ENCODE measurements at regions not wholly inside any gene's neighbourhood (a gene's known extent, or its start where the extent isn't known, plus 50 kb on each side); places are given as distances from the start of the nearest gene placed in this dataset.

- no peak for TF ChIP-seq EZH2 (IDR thresholded peaks at IDR 0.05)
- TF ChIP-seq, protein P1, sequence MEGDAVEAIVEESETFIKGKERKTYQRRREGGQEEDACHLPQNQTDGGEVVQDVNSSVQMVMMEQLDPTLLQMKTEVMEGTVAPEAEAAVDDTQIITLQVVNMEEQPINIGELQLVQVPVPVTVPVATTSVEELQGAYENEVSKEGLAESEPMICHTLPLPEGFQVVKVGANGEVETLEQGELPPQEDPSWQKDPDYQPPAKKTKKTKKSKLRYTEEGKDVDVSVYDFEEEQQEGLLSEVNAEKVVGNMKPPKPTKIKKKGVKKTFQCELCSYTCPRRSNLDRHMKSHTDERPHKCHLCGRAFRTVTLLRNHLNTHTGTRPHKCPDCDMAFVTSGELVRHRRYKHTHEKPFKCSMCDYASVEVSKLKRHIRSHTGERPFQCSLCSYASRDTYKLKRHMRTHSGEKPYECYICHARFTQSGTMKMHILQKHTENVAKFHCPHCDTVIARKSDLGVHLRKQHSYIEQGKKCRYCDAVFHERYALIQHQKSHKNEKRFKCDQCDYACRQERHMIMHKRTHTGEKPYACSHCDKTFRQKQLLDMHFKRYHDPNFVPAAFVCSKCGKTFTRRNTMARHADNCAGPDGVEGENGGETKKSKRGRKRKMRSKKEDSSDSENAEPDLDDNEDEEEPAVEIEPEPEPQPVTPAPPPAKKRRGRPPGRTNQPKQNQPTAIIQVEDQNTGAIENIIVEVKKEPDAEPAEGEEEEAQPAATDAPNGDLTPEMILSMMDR (IDR thresholded peaks at IDR 0.05) = no peak
Measured at GRCh38 chr3:159749406-159749805, 239.2 kb upstream of the IL12A start.
